Keratinocyte (primary cell): ENCODE measurements at regions not wholly inside any gene's neighbourhood (a gene's known extent, or its start where the extent isn't known, plus 50 kb on each side); places are given as distances from the start of the nearest gene placed in this dataset.

Experiments used
- DNase-seq: peaks from one replicate; pipeline ENCODE4 v3.0.0-alpha.2; 2011; ENCODE audit warnings: low read depth, missing footprints, low spot score
- FAIRE-seq: peaks from 2 replicates; lab custom pipeline; 2011; peaks lifted over from hg19 to GRCh38; lab: Jason Lieb, UNC
- H2AFZ ChIP-seq: 2 replicates; pipeline ENCODE4 v1.6.0; 2012; ENCODE audit warnings: low read length, control low read depth, inconsistent platforms; ENCODE audit not compliant: control insufficient read depth
- H3K27ac ChIP-seq: 2 replicates; pipeline ENCODE4 v1.5.1; 2011; ENCODE audit warnings: low read length; ENCODE audit not compliant: control insufficient read depth, insufficient read depth
- H3K27me3 ChIP-seq: 3 replicates; pipeline ENCODE4 v1.6.0; 2011; ENCODE audit warnings: low read length; ENCODE audit not compliant: control insufficient read depth, insufficient read depth; ENCODE audit errors: extremely low read depth
- H3K36me3 ChIP-seq, 2 experiments: 2 replicates in 1 of 2; 3 replicates in 1 of 2; pipeline ENCODE4 v1.5.1; 2011; ENCODE audit warnings: low read length in 2 of 2, mild to moderate bottlenecking in 1 of 2; ENCODE audit not compliant: control insufficient read depth in 2 of 2, insufficient read depth in 2 of 2; ENCODE audit errors: extremely low read depth in 1 of 2
- H3K4me1 ChIP-seq: 3 replicates; pipeline ENCODE4 v1.5.1; 2011; ENCODE audit warnings: low read length; ENCODE audit not compliant: control insufficient read depth, insufficient read depth; ENCODE audit errors: extremely low read depth
- H3K4me2 ChIP-seq: 3 replicates; pipeline ENCODE4 v1.6.0; 2011; ENCODE audit warnings: low read depth, low read length; ENCODE audit not compliant: control insufficient read depth, insufficient read depth; ENCODE audit errors: extremely low read depth
- H3K4me3 ChIP-seq, 3 experiments: fragments of 200-600 bp in 1 of 3; sonication (generic) in 1 of 3; 2 replicates in 2 of 3; 3 replicates in 1 of 3; pipeline ENCODE4 v1.5.1; 2011 to 2016; ENCODE audit warnings: low read length in 3 of 3, mild to moderate bottlenecking in 3 of 3, control low read depth in 2 of 3, inconsistent platforms in 1 of 3, low read depth in 1 of 3, mixed read lengths in 1 of 3, mixed run types in 1 of 3, moderate library complexity in 1 of 3; ENCODE audit not compliant: control insufficient read depth in 2 of 3, insufficient read depth in 2 of 3; ENCODE audit errors: extremely low read depth in 1 of 3
- H3K79me2 ChIP-seq: 2 replicates; pipeline ENCODE4 v1.6.0; 2012; ENCODE audit warnings: low read length; ENCODE audit not compliant: control insufficient read depth, insufficient read depth
- H3K9ac ChIP-seq: 3 replicates; pipeline ENCODE4 v1.6.0; 2011; ENCODE audit warnings: low read length; ENCODE audit not compliant: control insufficient read depth, insufficient read depth; ENCODE audit errors: extremely low read depth
- H3K9me1 ChIP-seq: 3 replicates; pipeline ENCODE4 v1.6.0; 2011; ENCODE audit warnings: low read length; ENCODE audit not compliant: control insufficient read depth, insufficient read depth; ENCODE audit errors: extremely low read depth
- H3K9me3 ChIP-seq: 2 replicates; pipeline ENCODE4 v1.5.1; 2012; ENCODE audit warnings: low read depth, low read length; ENCODE audit not compliant: control insufficient read depth
- H4K20me1 ChIP-seq: 3 replicates; pipeline ENCODE4 v1.6.0; 2011; ENCODE audit warnings: low read length; ENCODE audit not compliant: control insufficient read depth, insufficient read depth; ENCODE audit errors: extremely low read depth
- CTCF ChIP-seq, 3 experiments: IDR thresholded peaks in 1 of 3; conservative IDR thresholded peaks in 1 of 3; optimal IDR thresholded peaks in 1 of 3; 2 replicates in 2 of 3; 3 replicates in 1 of 3; pipeline versions ENCODE3 to v1.5.1; 2011; ENCODE audit warnings: low read length in 3 of 3, mild to moderate bottlenecking in 3 of 3, moderate library complexity in 2 of 3, control low read depth in 1 of 3, inconsistent platforms in 1 of 3; ENCODE audit not compliant: insufficient read depth in 2 of 3; ENCODE audit errors: extremely low read depth in 1 of 3
- EZH2 ChIP-seq: IDR thresholded peaks from one replicate; pipeline ENCODE4 v1.6.1; 2012; ENCODE audit warnings: inconsistent platforms, mild to moderate bottlenecking, low read length, moderate library complexity
- dilution Hi-C: fragments of 300-500 bp; cut with MboI; formaldehyde crosslinking; loops from one replicate; pipeline ENCODE4 v1.7.0; 2020; ENCODE audit warnings: low sequenced_read_pairs; ENCODE audit not compliant: extremely low pct_ligation_motif_present

GRCh38 chr4:71211748-71212147 lies 127.1 kb upstream of the SLC4A4 start:
- Histone ChIP-seq H3K27me3 (no peaks in the 10 kb centered on the region), H3K4me3 (no peak overlapping the region), H3K9ac (no peak overlapping the region), H4K20me1 (no peaks in the 10 kb centered on the region), H3K36me3 (no peaks in the 10 kb centered on the region), H2AFZ (no peak overlapping the region), H3K9me3 (no peaks in the 10 kb centered on the region), H3K9me1 (no peaks in the 10 kb centered on the region), H3K27ac (no peak overlapping the region), H3K79me2 (no peaks in the 10 kb centered on the region), H3K4me1 (no peaks in the 10 kb centered on the region), H3K4me2 (no peak overlapping the region)
- FAIRE-seq, result no peak
- dilution Hi-C loops, result no loop called here
- no peak for DNase-seq
- no peak for TF ChIP-seq EZH2

DNA sequence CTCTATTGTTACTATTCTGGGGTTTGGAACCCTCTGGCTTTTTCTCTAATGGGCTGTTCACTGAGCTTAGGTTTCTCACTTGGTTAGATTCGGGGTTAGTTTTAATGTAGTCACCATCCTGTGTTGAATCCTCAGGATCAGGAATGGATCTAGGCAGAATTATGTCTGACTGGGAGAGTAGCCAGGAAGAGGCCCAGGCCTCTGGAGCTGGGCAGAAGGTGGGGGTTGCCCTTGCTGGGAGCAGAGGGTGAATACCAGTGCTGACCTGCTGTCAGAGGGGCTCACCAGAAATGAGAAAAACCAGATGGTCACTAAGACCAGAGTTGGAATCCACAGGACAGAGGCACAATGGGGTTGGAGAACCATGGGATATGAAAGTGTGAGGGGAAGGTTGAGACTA lies 126.6 kb upstream of the SLC4A4 start:
- DNase-seq (no peak), FAIRE-seq (no peak)
- Histone ChIP-seq H3K9me3 (no peaks in the 10 kb centered on the region), H3K9me1 (no peaks in the 10 kb centered on the region), H3K27me3 (no peaks in the 10 kb centered on the region), H3K9ac (no peak overlapping the region), H4K20me1 (no peaks in the 10 kb centered on the region), H3K4me2 (no peak overlapping the region), H3K27ac (no peak overlapping the region), H3K36me3 (no peaks in the 10 kb centered on the region), H2AFZ (no peak overlapping the region), H3K79me2 (no peaks in the 10 kb centered on the region), H3K4me1 (no peaks in the 10 kb centered on the region), H3K4me3 (no peak overlapping the region)
- TF ChIP-seq CTCF (optimal IDR thresholded peaks at IDR 0.05 in 1 of 3, IDR thresholded peaks at IDR 0.05 in 1 of 3, conservative IDR thresholded peaks at IDR 0.05 in 1 of 3; ENCODE audit: extremely low read depth in 1 of 3, insufficient read depth in 2 of 3, low read length in 3 of 3), result no peak
- TF ChIP-seq EZH2, result no peak
- dilution Hi-C loops, result no loop called here

DNA sequence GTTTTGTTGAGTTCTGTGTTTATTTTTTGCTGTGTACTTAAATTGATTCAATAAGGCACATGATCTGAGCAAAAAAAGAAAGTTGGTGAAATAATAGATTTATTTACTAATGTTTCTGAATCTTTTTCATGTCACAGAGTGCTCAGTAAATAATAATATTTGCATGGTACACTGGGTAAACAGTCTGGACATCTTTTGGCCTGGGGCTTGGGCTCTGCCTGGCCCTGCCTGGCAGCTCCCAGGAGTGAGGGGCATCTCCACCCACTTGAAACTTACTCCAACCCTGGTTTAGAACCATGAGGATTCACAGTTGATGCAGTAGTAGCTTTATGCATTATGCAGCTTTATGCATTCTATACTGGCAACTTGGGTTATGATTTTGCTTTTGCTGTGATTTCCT lies 124.2 kb upstream of the SLC4A4 start:
- dilution Hi-C loops, result no loop called here
- Histone ChIP-seq H2AFZ (no peak overlapping the region), H3K9me3 (no peaks in the 10 kb centered on the region), H3K4me2 (no peak overlapping the region), H3K4me3 (no peak overlapping the region), H3K27me3 (no peaks in the 10 kb centered on the region), H3K27ac (no peak overlapping the region), H3K9ac (no peak overlapping the region), H4K20me1 (no peaks in the 10 kb centered on the region), H3K4me1 (no peaks in the 10 kb centered on the region), H3K9me1 (no peaks in the 10 kb centered on the region), H3K36me3 (no peaks in the 10 kb centered on the region), H3K79me2 (no peaks in the 10 kb centered on the region)
- FAIRE-seq (no peak), DNase-seq (no peak)
- TF ChIP-seq CTCF (optimal IDR thresholded peaks at IDR 0.05 in 1 of 3, IDR thresholded peaks at IDR 0.05 in 1 of 3, conservative IDR thresholded peaks at IDR 0.05 in 1 of 3; ENCODE audit: extremely low read depth in 1 of 3, insufficient read depth in 2 of 3, low read length in 3 of 3) (no peak), EZH2 (no peak)
